HEK293 (cell line): ENCODE measurements at regions not wholly inside any gene's neighbourhood (a gene's known extent, or its start where the extent isn't known, plus 50 kb on each side); places are given as distances from the start of the nearest gene placed in this dataset.

Source experiments
- GLI4 ChIP-seq: fragments of 450-650 bp; formaldehyde crosslinking; IDR thresholded peaks from 2 replicates; pipeline ENCODE4 v1.5.1; 2016; ENCODE audit warnings: missing biosample characterization, missing genetic modification characterization
- ZNF138 ChIP-seq: fragments of 450-650 bp; formaldehyde crosslinking; IDR thresholded peaks from 2 replicates; pipeline ENCODE4 v1.5.1; 2016; ENCODE audit warnings: missing biosample characterization, missing genetic modification characterization, borderline replicate concordance
- TF ChIP-seq, protein P1 (sequence below): fragments of 450-650 bp; formaldehyde crosslinking; IDR thresholded peaks from 2 replicates; pipeline ENCODE4 v1.5.1; 2016; ENCODE audit warnings: missing biosample characterization, missing genetic modification characterization
- TF ChIP-seq, protein P2 (sequence below): fragments of 450-650 bp; formaldehyde crosslinking; IDR thresholded peaks from 2 replicates; pipeline ENCODE4 v1.5.1; 2016; ENCODE audit warnings: missing biosample characterization, missing genetic modification characterization

DNA sequence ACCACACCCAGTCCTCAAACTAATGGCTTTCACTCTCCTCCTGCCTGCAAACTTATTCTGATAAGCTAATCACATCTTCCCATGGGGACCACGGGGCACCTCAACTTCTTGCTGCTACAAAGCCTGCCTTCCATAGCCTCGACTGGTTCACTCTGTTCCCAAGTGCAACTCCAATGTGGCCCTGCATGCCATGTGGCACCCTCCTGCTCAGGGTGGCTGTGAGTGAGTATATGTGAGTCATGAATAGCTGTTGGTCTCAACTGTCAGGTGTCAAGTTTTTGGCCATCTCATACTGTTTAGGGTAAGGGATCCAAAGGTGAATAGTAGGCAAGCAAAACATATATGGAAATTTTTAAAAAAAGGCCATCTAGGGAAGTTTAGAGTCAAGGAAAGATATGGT is 276.1 kb upstream of the DCC start:
- TF ChIP-seq, protein P1, sequence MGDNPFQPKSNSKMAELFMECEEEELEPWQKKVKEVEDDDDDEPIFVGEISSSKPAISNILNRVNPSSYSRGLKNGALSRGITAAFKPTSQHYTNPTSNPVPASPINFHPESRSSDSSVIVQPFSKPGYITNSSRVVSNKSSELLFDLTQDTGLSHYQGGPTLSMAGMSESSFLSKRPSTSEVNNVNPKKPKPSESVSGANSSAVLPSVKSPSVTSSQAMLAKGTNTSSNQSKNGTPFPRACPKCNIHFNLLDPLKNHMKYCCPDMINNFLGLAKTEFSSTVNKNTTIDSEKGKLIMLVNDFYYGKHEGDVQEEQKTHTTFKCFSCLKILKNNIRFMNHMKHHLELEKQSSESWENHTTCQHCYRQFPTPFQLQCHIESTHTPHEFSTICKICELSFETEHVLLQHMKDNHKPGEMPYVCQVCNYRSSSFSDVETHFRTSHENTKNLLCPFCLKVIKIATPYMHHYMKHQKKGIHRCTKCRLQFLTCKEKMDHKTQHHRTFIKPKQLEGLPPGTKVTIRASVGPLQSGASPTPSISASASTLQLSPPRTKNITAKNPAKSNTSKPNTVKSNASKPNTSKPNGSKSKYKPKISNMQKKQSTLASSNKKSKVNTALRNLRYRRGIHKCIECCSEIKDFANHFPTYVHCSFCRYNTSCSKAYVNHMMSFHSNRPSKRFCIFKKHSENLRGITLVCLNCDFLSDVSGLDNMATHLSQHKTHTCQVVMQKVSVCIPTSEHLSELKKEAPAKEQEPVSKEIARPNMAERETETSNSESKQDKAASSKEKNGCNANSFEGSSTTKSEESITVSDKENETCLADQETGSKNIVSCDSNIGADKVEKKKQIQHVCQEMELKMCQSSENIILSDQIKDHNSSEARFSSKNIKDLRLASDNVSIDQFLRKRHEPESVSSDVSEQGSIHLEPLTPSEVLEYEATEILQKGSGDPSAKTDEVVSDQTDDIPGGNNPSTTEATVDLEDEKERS = no peak
- no peak for TF ChIP-seq ZNF138 (tag by site-specific recombination)
- TF ChIP-seq, protein P2, sequence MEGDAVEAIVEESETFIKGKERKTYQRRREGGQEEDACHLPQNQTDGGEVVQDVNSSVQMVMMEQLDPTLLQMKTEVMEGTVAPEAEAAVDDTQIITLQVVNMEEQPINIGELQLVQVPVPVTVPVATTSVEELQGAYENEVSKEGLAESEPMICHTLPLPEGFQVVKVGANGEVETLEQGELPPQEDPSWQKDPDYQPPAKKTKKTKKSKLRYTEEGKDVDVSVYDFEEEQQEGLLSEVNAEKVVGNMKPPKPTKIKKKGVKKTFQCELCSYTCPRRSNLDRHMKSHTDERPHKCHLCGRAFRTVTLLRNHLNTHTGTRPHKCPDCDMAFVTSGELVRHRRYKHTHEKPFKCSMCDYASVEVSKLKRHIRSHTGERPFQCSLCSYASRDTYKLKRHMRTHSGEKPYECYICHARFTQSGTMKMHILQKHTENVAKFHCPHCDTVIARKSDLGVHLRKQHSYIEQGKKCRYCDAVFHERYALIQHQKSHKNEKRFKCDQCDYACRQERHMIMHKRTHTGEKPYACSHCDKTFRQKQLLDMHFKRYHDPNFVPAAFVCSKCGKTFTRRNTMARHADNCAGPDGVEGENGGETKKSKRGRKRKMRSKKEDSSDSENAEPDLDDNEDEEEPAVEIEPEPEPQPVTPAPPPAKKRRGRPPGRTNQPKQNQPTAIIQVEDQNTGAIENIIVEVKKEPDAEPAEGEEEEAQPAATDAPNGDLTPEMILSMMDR (tag by site-specific recombination) = no peak
- TF ChIP-seq GLI4 (tag by site-specific recombination) = no peak
